ENCODE measurements at regions not wholly inside any gene's neighbourhood (a gene's known extent, or its start where the extent isn't known, plus 50 kb on each side); places are given as distances from the start of the nearest gene placed in this dataset.

GRCh38 chr4:26174027-26174426 lies 146.8 kb upstream of the RBPJ start:
- Histone ChIP-seq H3K4me3 (ENCODE audit: low read depth, low read length) (no peak overlapping the region), H3K36me3 (no peaks in the 10 kb centered on the region)

DNA sequence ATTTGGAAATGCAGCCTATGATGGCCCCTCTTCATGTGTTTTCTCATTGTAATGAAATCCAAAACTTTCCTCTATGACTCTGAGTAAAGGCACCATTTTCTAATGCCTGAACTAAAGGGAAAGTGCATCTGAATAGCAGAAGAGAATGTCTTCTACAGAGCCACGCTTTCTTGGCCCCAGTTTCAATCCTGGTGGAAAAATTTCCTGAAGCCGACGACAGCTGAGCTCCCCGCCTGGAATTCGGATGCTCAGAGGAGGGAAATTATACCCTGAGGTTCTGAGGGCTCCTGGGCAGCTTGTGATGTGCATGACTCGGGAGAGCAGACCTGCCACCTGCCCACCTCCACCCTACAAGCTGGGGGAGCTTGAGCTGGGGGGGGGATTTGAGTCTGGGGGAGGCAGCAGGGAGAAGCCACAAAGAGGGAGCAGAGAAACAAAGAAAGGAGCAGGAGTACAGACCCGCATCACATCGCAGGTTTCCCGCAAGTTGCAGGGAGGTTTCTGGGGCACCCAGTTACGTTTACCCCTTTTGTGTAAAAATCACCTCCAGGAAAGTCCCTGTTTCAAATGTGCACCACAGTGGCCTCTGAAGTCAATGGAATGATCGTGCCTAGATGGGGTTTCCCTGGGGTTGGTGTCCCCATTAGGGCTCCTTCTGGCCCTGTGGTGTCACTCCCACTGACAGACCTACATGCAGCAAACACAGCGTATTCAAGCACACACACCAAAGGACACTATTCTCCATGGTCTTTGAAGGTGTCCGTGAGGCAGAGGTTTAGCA lies 145.6 kb upstream of the RBPJ start:
- H3K36me3 ChIP-seq, result no peaks in the 10 kb centered on the region
- TF ChIP-seq CTCF (IDR thresholded peaks at IDR 0.05; ENCODE audit: low read depth, low read length), result no peak
- no peak overlapping the region for H3K4me3 ChIP-seq (ENCODE audit: low read depth, low read length)
- H3K27me3 ChIP-seq (ENCODE audit: insufficient read depth, low read depth, severe bottlenecking), result no peaks in the 10 kb centered on the region
- no peak for DNase-seq
- no peaks in the 10 kb centered on the region for H3K9me3 ChIP-seq (ENCODE audit: severe bottlenecking)
- no peak overlapping the region for H3K27ac ChIP-seq

More at GRCh38 chr4:26174027-26174426, 146.8 kb upstream of the RBPJ start:
- no peak overlapping the region for H3K27ac ChIP-seq
- no peak for DNase-seq
- no peak for TF ChIP-seq CTCF (IDR thresholded peaks at IDR 0.05; ENCODE audit: low read depth, low read length)
- H3K27me3 ChIP-seq (ENCODE audit: insufficient read depth, low read depth, severe bottlenecking), result no peaks in the 10 kb centered on the region
- no peaks in the 10 kb centered on the region for H3K9me3 ChIP-seq (ENCODE audit: severe bottlenecking)

DNA sequence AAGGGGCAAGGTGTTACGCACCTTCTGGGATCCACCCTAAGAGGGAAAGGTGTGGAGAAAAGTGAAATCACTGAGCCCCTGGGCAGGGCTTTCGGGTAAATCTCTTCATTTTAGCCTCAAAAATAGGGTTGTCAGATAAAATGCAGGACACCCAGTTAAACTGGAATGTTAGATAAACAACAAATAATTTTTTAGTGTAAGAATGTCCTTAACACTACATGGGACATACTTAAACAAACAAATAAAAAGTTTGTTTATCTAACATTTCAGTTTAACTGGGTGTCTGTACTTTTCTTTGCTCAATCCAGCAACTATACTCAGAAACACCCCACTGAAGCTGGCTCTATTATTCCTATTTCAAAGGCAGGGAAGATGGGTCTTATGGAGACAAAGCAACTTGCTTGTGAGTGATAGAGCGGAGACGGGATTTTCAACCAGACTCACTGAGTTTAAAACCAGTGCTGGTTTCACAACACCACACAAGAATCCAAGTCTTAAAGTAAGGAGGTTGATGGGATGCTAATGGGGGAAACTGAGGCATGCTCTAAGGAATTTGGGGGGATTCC lies 144.8 kb upstream of the RBPJ start:
- no peak overlapping the region for H3K27ac ChIP-seq
- no peak for TF ChIP-seq CTCF (IDR thresholded peaks at IDR 0.05; ENCODE audit: low read depth, low read length)
- no peaks in the 10 kb centered on the region for H3K9me3 ChIP-seq (ENCODE audit: severe bottlenecking)

DNA sequence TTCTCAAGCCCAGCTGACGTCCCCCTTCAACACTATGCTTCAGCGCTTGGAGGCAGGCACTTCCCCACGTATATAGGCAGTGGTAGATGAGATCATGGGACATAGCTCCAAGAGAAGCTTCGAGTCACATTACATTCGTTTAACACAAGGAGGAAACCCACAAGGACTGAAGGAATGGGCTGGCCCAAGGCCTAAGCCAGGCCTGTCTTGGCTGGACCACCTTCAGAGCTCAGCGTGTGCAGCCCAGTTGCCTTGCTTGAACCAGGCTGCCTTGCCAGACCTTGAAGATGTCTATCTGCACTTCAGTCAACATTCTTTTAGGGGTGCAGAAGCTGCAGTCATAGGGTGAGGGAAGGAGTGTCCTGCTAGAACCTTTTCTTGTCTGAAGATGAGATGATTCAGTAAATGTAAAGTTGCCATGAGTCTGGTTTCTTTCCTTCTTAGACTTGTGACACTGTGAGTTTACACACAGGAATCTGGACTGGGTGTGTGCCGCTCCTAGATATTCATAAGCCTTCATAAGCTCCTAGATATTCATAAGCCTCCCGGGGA lies 144.1 kb upstream of the RBPJ start:
- H3K27me3 ChIP-seq (ENCODE audit: insufficient read depth, low read depth, severe bottlenecking), result no peaks in the 10 kb centered on the region
- no peak for DNase-seq
- no peaks in the 10 kb centered on the region for H3K9me3 ChIP-seq (ENCODE audit: severe bottlenecking)
- no peak overlapping the region for H3K4me3 ChIP-seq (ENCODE audit: low read depth, low read length)
- no peak overlapping the region for H3K27ac ChIP-seq
- no peaks in the 10 kb centered on the region for H3K36me3 ChIP-seq
- TF ChIP-seq CTCF (IDR thresholded peaks at IDR 0.05; ENCODE audit: low read depth, low read length), result no peak

More for the DNA sequence above, 144.8 kb upstream of the RBPJ start:
- Histone ChIP-seq H3K36me3 (no peaks in the 10 kb centered on the region), H3K4me3 (ENCODE audit: low read depth, low read length) (no peak overlapping the region), H3K27me3 (ENCODE audit: insufficient read depth, low read depth, severe bottlenecking) (no peaks in the 10 kb centered on the region)
- no peak for DNase-seq

GRCh38 chr4:26178854-26179253 lies 142.0 kb upstream of the RBPJ start:
- no peak overlapping the region for H3K27ac ChIP-seq
- H3K4me3 ChIP-seq (ENCODE audit: low read depth, low read length), result no peak overlapping the region
- H3K36me3 ChIP-seq, result no peaks in the 10 kb centered on the region
- no peak for TF ChIP-seq CTCF (IDR thresholded peaks at IDR 0.05; ENCODE audit: low read depth, low read length)
- DNase-seq, result no peak
- H3K27me3 ChIP-seq (ENCODE audit: insufficient read depth, low read depth, severe bottlenecking), result no peaks in the 10 kb centered on the region
- H3K9me3 ChIP-seq (ENCODE audit: severe bottlenecking), result no peaks in the 10 kb centered on the region
